Gastroesophageal sphincter (tissue), 4 donors: ENCODE measurements at regions not wholly inside any gene's neighbourhood (a gene's known extent, or its start where the extent isn't known, plus 50 kb on each side); places are given as distances from the start of the nearest gene placed in this dataset.

Source experiments
- ATAC-seq: fragments of 150-250 bp; one replicate; pipeline ENCODE4 v1.9.1; 2016; ENCODE audit warnings: mild to moderate bottlenecking, moderate library complexity
- H3K27ac ChIP-seq, 4 donors: fragments of 200-600 bp; sonication (generic) in 3 of 4; 1 replicate in 3 of 4; 2 replicates in 1 of 4; pipeline ENCODE4 v1.5.1; 2016 to 2019
- H3K27me3 ChIP-seq: fragments of 200-600 bp; sonication (generic); one replicate; pipeline ENCODE4 v1.5.1; 2019
- H3K36me3 ChIP-seq, 2 donors: fragments of 200-600 bp; sonication (generic); one replicate each; pipeline ENCODE4 v1.5.1; 2019; ENCODE audit warnings: control low read depth in 1 of 2
- H3K4me1 ChIP-seq, 3 donors: fragments of 200-600 bp; sonication (generic); 1 replicate in 2 of 3; 2 replicates in 1 of 3; pipeline ENCODE4 v1.5.1; 2016 to 2019; ENCODE audit warnings: control low read depth in 2 of 3
- H3K4me3 ChIP-seq, 2 donors: fragments of 200-600 bp; sonication (generic); one replicate each; pipeline ENCODE4 v1.5.1; 2019; ENCODE audit warnings: mild to moderate bottlenecking in 1 of 2, moderate library complexity in 1 of 2
- H3K9me3 ChIP-seq, 3 donors: fragments of 200-600 bp; sonication (generic); one replicate each; pipeline ENCODE4 v1.5.1; 2017 to 2019; ENCODE audit warnings: control low read depth in 2 of 3
- CTCF ChIP-seq, 4 experiments: fragments of 200-600 bp in 2 of 4; fragments of 450-650 bp in 2 of 4; sonication (generic) in 1 of 4; IDR thresholded peaks; one replicate each; pipeline ENCODE4 v1.5.1; 2017 to 2019; ENCODE audit warnings: antibody characterized with exemption in 4 of 4, mild to moderate bottlenecking in 2 of 4, moderate library complexity in 2 of 4
- EP300 ChIP-seq: sonication (generic); formaldehyde crosslinking; IDR thresholded peaks from one replicate; pipeline ENCODE4 v1.6.1; 2017; ENCODE audit warnings: antibody characterized with exemption, mild to moderate bottlenecking
- POLR2A ChIP-seq, 2 donors: fragments of 450-650 bp; IDR thresholded peaks; one replicate each; pipeline ENCODE4 v1.6.1; 2017; ENCODE audit warnings: antibody characterized with exemption in 2 of 2, mild to moderate bottlenecking in 2 of 2, moderate library complexity in 1 of 2
- POLR2AphosphoS5 ChIP-seq: sonication (generic); formaldehyde crosslinking; IDR thresholded peaks from one replicate; pipeline ENCODE4 v1.6.1; 2017; ENCODE audit warnings: antibody characterized with exemption
- WGBS, 2 donors: methylation state at CpG; one replicate each; pipeline ENCODE4 v1.1.5; 2018; ENCODE audit warnings: low coverage in 1 of 2; 5-methylcytosine and 5-hydroxymethylcytosine counted together

- Histone ChIP-seq H3K27ac (no peak overlapping the region), H3K4me3 (no peak overlapping the region), H3K36me3 (no peaks in the 10 kb centered on the region), H3K27me3 (no peaks in the 10 kb centered on the region), H3K9me3 (no peaks in the 10 kb centered on the region), H3K4me1 (peaks cover 0 to 26% (median 6%) of the 10 kb centered on the region in 3 donors)
- no peak for TF ChIP-seq CTCF (IDR thresholded peaks at IDR 0.05)
- TF ChIP-seq POLR2A (IDR thresholded peaks at IDR 0.05) = no peak
- TF ChIP-seq EP300 = no peak
- no peak for TF ChIP-seq POLR2AphosphoS5
- no peak for ATAC-seq
- 83% methylated on average over 1 of the region's 1 CpG; no CpG with 5 or more reads in 1 of the 2 donors for WGBS, 2 donors
Measured at GRCh38 chr18:76568731-76569130, 73.7 kb upstream of the ZNF516 start.

- TF ChIP-seq POLR2AphosphoS5 (no peak), EP300 (no peak), CTCF (IDR thresholded peaks at IDR 0.05) (no peak), POLR2A (IDR thresholded peaks at IDR 0.05) (no peak)
- H3K36me3 ChIP-seq = no peaks in the 10 kb centered on the region
- no peak overlapping the region for H3K4me3 ChIP-seq
- H3K27ac ChIP-seq = no peak overlapping the region
- WGBS, 2 donors = 100% methylated on average over 2 of the region's 13 CpGs; no CpG with 5 or more reads in 1 of the 2 donors
- no peaks in the 10 kb centered on the region for H3K27me3 ChIP-seq
- H3K9me3 ChIP-seq = no peaks in the 10 kb centered on the region
- ATAC-seq = no peak
- peaks cover 0 to 26% (median 6%) of the 10 kb centered on the region in 3 donors for H3K4me1 ChIP-seq
Measured at GRCh38 chr18:76567835-76568445, 72.9 kb upstream of the ZNF516 start.

GRCh38 chr18:76566987-76567386 lies 71.9 kb upstream of the ZNF516 start:
- 93 to 100% methylated on average over 2 to 5 of the region's 5 CpGs for WGBS, 2 donors
- Histone ChIP-seq H3K27ac (no peak overlapping the region), H3K4me1 (peaks cover 0 to 26% (median 6%) of the 10 kb centered on the region in 3 donors), H3K4me3 (no peak overlapping the region), H3K9me3 (no peaks in the 10 kb centered on the region), H3K36me3 (no peaks in the 10 kb centered on the region), H3K27me3 (no peaks in the 10 kb centered on the region)
- TF ChIP-seq POLR2AphosphoS5 = no peak
- no peak for TF ChIP-seq EP300
- TF ChIP-seq CTCF (IDR thresholded peaks at IDR 0.05) = no peak
- no peak for TF ChIP-seq POLR2A (IDR thresholded peaks at IDR 0.05)
- ATAC-seq = no peak

- no peaks in the 10 kb centered on the region for H3K27me3 ChIP-seq
- peaks cover 0 to 26% (median 6%) of the 10 kb centered on the region in 3 donors for H3K4me1 ChIP-seq
- no peaks in the 10 kb centered on the region for H3K9me3 ChIP-seq
- ATAC-seq = peak; percentile 94
- TF ChIP-seq POLR2A (IDR thresholded peaks at IDR 0.05) = no peak
- peak; percentile 69 for TF ChIP-seq POLR2AphosphoS5
- no peak for TF ChIP-seq EP300
- TF ChIP-seq CTCF (IDR thresholded peaks at IDR 0.05) = no peak
- peak overlapping the region; percentile 72 to 86 (median 80) for H3K27ac ChIP-seq
- H3K4me3 ChIP-seq = peak overlapping the region; percentile 35 to 43
- H3K36me3 ChIP-seq = no peaks in the 10 kb centered on the region
- 17 to 20% methylated on average over 15 to 23 of the region's 23 CpGs for WGBS, 2 donors
Measured at GRCh38 chr18:76565238-76566173, 70.5 kb upstream of the ZNF516 start.
